Mammary epithelial cell (primary cell): ENCODE measurements at regions not wholly inside any gene's neighbourhood (a gene's known extent, or its start where the extent isn't known, plus 50 kb on each side); places are given as distances from the start of the nearest gene placed in this dataset.

ENCODE experiments used
- CTCF ChIP-seq, 2 donors: IDR thresholded peaks in 1 of 2; conservative IDR thresholded peaks in 1 of 2; 2 replicates each; pipeline ENCODE4 v1.5.1; 2011 to 2012; ENCODE audit warnings: inconsistent platforms in 2 of 2, low read length in 2 of 2, mild to moderate bottlenecking in 2 of 2, control low read depth in 1 of 2, low read depth in 1 of 2; ENCODE audit not compliant: insufficient read depth in 1 of 2; ENCODE audit errors: extremely low read depth in 1 of 2
- EZH2 ChIP-seq: IDR thresholded peaks from 2 replicates; pipeline ENCODE4 v1.6.1; 2012; ENCODE audit warnings: low read length, inconsistent platforms, borderline replicate concordance

- TF ChIP-seq CTCF (conservative IDR thresholded peaks at IDR 0.05 in 1 of 2, IDR thresholded peaks at IDR 0.05 in 1 of 2; ENCODE audit: extremely low read depth in 1 of 2, insufficient read depth in 1 of 2, low read depth in 1 of 2, low read length in 2 of 2): no peak
- TF ChIP-seq EZH2: no peak
Measured at GRCh38 chr2:9097892-9098291, 94.4 kb upstream of the MBOAT2 start.
